HG03196 (cell line): ENCODE measurements at regions not wholly inside any gene's neighbourhood (a gene's known extent, or its start where the extent isn't known, plus 50 kb on each side); places are given as distances from the start of the nearest gene placed in this dataset.

Experiments used
- ATAC-seq: cut with Tn5 transposase; IDR thresholded peaks from one replicate; pipeline ENCODE4 v1.9.1; 2021; ENCODE audit not compliant: unreplicated experiment

DNA sequence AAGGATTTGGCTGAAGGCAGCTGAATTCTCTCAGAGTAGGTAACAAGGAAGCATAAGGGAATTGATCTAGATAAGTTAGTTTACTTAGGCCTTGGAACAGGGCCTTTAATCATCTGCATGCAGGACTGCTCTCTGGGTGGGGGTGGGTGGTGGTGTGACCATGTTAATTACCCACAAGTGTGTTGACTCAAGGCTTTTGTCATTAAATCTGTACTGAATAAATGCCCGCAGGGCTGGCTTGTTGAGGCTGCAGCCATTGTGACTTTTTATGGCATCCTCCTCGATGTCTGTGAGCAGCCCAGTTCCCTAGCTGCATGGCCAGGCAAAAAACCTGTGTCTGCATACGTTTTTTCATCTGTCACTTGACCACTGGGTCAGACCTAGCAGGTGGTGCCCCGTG lies 63.5 kb upstream of the ASCC3 start:
- ATAC-seq = no peak

DNA sequence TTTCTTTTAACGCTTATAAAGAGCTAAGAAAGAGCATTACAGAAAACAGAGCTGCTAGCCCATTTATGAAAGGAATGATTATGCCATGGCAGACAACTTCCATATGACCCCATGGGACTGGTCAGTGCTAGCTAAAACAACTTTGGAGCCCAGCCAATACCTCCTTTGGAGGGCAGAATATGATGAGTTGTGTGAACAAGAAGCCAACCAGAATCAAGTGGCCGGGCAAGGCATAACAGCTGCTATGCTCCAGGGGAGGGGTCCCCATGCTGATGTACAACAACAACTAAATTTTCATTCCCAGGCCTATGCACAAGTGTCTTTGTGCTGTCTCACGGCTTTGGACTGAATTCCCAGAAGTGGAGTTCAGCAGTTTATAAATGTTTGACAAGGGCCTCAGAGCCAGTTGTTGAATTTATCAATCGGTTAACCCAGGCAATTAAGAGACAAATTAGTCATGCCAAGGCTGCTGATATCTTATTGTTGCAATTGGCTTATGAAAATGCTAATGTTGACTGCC lies 65.0 kb upstream of the ASCC3 start:
- no peak for ATAC-seq

DNA sequence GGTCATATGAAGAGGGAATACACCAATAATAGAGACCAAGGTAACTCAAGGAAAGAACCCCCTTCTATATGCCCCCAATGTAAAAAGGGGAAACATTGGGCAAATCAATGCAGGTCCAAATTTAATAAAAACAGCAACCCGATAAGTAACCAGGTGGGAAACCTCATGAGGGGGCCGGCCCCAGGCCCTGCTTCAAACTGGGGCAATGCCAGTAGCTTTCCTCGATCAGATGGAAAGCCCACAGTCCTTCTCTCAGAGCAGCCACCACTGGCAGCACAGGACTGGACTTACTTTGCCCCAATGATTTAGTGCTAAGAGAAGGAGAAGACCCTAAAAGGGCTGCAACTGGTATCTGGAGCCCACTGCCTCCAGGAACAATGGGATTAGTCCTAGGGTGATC lies 65.6 kb upstream of the ASCC3 start:
- ATAC-seq = no peak

GRCh38 chr6:100948381-100949133 lies 67.4 kb upstream of the ASCC3 start:
- no peak for ATAC-seq

GRCh38 chr6:100952006-100952405 lies 70.9 kb upstream of the ASCC3 start:
- no peak for ATAC-seq

DNA sequence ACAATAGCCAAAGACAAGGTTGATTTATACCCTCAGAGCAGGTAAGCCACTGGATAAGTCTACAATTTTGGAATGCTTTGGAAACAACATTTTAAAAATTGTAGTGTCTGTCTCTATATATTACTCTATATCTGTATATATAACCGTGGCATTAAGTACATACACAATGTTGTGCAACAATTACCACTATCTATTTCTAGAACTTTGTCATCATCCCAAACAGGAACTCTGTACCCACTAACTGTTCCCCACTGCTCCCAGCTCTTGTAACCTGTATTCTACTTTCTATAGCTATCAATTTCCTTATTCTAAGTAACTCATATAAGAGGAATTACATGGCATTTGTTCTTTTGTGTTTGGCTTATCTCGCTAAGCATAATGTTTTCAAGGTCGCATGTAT lies 78.2 kb upstream of the ASCC3 start:
- no peak for ATAC-seq

DNA sequence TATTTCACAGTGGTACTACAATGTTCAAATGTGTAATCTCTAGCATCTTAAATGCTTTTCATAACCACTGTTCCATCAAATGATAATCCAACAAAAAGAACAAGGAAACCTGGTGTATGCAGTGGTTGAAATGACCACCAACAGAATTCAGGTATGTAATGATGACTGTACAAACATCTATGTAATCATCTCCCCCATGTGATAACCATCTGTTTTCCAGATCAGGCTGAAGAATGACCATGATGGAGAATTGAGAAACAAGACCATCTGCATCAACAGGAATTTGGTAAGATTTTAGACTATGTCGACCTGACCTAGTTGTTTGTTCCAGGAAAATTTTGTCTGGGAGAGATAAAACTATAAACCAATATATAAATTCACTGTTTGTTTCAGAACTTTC lies 81.3 kb upstream of the ASCC3 start:
- no peak for ATAC-seq

GRCh38 chr6:100965067-100965466 lies 83.9 kb upstream of the ASCC3 start:
- no peak for ATAC-seq

DNA sequence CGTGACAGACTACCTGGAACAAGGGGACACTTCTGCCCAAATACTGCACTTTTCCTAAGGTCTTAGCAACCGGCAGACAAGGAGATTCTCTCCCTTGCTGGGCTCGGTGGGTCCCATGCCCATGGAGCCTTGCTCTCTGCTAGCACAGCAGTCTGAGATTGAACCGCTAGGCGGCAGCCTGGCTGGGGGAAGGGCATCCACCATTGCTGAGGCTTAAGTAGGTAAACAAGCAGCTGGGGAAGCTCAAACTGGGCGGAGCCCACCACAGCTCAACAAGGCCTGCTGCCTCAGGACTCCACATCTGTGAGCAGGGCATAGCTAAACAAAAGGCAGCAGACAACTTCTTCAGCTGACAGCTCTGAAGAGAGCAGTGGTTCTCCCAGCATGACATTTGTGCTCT lies 87.8 kb upstream of the ASCC3 start:
- ATAC-seq = no peak

DNA sequence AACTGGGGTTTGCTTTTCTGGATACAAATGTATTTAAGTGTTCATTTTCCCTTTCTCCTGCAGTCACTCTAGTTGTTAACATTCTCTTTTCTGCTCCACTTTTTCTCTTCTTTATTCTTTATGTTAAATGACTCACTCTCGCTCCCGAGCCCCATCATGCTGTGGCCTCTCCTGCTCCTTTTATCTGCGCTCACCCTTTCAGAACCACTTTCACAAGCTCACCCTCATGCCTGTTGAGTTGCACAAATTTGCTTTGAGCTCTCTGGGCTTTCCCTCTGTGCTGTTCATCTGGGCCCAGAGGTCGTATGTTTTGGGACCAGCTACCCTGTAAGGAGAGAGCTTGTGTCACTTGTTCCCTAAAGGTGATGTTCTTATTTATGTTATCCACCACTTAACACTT lies 98.1 kb upstream of the ASCC3 start:
- no peak for ATAC-seq

DNA sequence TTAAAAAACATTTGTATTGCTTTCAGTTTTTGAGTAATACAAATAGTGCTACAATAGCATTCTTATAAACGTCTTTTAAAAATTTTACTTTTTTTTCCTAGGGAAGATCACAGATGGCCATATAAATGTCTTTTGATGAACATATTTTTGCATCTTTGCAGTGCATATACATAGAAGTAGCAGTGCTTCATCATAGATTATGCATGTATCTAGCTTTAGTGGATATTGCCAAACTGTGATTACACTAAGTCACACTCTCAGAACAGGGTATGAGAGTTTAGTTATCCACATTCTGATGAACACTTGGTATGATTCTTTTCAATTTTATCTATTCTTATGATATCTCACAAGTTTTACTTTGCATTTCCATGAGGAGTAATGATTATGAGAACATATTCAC lies 99.8 kb upstream of the ASCC3 start:
- no peak for ATAC-seq

DNA sequence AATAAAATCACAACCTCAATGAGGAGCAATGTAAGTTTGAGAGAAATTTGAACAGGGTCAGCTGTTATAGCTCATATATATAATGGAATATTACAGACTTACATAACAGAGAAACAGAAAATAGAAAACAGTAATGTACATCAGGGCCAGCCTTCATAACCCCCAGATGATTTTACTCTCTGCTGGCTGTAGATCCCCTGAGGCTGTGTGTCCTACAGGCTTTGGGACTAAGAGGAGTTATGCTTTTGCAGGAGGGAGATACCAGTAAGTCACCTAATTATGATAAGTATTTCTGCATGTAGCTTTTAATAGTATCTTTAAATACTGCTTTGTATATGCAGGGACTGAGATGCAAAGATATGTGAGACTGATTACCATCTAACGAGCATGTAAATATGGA lies 105.8 kb upstream of the ASCC3 start:
- ATAC-seq = no peak

DNA sequence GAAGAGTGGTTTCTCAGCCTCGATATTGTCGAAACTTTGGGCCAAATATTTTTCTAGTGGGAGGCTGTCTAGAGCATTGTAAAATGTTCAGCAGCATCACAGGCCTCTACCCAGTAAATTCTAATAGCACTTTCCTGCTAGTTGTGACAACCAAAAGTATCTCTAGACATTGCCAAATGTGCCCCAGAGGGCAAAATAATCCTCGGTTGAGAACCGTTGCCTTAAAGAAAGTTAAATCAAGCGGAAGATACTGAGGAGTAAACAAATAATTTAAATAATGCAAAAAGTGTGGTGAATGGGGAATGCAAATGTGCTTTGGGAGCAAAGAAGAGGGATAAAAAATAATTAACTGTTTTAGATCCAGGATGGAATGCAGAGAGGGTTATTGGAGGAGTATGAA lies 106.4 kb upstream of the ASCC3 start:
- ATAC-seq = no peak

DNA sequence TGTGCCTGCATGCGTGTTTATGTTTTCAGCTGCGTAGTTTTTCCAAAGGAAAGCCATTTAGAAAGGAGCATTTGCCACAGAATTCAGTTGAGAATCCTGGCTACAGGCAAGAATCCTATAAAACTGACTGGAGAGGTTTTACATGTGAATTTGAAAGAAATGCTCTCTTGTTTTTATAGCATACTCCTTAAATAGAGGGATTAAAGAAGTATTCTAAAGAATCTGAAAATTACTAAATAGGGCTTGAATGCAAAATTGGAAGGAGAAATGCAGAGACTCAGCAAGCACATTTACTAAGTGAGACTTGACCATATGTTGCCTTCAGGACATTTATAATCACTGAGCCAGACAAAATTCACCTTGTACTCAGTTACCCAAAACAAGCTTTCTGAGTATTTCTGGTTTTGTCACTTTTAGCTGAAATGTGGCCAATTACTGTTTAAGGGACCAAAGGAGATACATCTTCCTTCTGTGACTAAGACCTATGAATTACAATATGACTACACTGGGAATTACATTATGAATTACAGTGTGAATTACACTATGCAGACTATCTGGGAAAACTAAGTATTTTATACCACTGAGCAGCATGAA lies 107.4 kb upstream of the ASCC3 start:
- ATAC-seq = no peak

GRCh38 chr6:100990070-100990469 lies 108.9 kb upstream of the ASCC3 start:
- no peak for ATAC-seq

GRCh38 chr6:100996409-100996808 lies 115.3 kb upstream of the ASCC3 start:
- no peak for ATAC-seq

- no peak for ATAC-seq
These were observed 117.0 kb upstream of the ASCC3 start for GRCh38 chr6:100998111-100998510.

DNA sequence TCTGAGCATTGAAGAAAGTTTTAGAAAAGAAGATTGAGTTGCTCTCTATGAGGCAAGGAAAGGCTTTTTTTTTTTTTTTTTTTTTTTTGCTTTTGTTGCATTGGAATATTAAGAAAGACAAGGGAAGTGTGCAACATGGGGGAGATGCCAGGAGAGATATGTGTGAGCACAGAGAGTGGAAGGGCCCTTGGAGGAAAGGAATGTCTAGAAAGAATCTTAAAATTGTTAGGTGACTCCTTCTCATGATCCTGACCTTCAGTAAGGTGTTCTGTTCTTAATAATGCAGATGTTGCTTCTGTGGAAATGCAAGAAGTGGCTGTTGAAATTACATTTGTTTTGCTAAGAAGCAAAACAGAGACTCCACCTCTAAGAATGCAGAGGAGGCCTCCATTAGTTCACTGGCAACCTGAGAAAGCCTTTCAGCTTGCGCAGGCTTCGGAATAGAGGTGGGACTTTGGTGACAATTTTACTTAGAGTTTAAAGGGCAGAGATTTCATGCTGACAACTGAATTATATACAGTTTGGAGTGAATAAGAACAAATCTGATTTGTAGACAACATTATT lies 118.0 kb upstream of the ASCC3 start:
- no peak for ATAC-seq

DNA sequence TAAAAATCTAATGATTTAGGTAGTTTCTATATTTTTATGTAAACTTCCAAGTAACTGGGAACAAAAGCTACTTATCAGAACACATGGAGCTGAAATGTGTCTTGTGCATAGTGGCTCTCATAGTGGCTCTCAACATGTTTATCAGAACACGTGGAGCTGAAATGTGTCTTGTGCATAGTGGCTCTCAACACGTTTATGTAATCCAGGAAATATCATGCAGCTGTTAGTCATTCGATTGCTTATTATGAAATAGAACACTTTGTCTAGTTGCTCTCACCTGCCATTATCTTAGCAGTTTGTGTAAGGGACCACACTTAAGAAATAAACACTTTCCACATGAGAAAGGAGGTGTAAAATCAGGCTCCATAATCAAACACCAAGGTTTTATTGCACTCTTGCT lies 119.2 kb upstream of the ASCC3 start:
- ATAC-seq = no peak

- no peak for ATAC-seq
These were observed 119.9 kb upstream of the ASCC3 start for GRCh38 chr6:101001012-101001411.

DNA sequence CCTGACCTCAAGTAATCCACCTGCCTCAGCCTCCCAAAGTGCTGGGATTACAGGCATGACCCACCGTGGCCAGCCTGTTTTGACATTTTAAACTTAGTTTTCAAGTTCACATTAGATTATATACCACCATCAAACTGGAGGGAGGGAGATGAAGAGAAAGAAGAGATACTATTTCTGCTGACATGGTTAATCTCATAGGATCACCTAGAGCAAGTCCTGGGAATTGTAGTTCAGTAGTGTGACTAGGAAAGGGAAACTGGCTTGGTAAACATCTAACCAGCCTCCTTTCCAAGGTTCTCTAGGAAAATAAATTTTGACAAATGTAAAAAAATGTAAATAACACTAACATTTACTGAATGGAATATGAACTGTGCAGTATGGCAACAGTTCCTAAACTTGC lies 120.5 kb upstream of the ASCC3 start:
- ATAC-seq = no peak

DNA sequence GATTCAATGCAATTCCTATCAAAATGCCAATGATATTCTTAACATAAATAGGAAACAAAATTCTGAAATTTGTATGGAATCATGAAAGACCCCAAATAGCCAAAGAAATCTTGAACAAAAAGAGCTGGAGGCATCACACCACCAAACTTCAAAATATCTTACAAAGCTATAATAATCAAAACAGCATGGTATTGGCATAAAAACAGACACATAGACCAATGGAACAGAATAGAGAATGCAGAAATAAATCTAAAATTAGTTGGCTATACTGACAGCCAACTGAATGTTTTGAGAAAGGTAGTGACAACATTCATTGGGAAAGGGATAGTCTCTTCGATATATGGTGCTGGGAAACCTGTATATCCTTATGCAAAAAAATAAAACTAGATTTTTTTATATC lies 121.9 kb upstream of the ASCC3 start:
- ATAC-seq = no peak
